HG02840 (cell line): ENCODE measurements at regions not wholly inside any gene's neighbourhood (a gene's known extent, or its start where the extent isn't known, plus 50 kb on each side); places are given as distances from the start of the nearest gene placed in this dataset.

ENCODE experiments used
- ATAC-seq: cut with Tn5 transposase; IDR thresholded peaks from one replicate; pipeline ENCODE4 v1.9.1; 2021; ENCODE audit warnings: mild to moderate bottlenecking, moderate library complexity, moderate number of reproducible peaks; ENCODE audit not compliant: unreplicated experiment, low FRiP score

DNA sequence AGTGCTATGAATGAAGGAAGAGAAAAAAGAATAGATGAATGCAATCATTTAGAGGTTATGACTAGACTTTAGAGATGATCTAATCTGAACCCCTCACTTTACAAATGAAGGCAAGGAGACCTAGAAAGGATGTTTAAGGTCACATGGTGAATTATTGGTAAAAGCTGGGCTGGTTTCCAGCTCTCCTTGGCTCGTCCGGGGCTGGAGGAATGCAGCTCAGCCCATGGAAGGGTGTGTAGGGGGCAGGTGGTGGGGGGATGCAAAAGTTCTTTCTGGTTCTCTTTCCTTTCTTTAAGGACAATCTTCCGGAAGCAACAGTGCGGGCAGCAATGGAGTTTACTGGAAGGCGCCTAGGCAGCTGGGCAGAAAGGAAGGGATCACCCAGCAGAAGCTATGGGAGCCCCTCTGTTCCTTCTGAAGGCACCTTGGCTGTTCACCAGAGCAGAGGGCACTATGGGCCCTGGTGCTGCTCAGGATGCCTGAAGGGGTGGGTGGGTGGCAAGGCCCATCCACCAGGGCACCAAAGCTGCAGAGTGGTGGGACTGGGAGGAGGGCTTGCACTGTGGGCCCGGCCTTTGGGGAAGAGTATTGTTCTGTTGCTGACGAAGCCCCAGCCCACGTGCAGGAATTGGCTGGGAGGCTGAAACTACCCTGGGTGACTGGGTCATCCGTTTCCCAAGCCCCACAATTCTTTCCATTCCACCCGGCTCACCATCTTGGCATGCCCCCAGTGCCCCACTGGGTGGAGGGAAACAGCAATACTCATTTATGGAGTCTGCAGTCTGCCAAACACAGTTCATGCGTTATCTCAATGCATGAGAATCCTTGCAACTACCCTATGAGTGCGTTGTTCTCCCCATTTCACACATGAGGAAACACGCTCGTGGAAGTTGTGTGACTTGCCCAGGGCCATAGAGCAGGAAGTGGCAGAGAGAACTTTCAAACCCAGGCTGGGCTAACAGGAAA, 78.2 kb downstream of the IRF2BPL start:
- ATAC-seq = no peak

DNA sequence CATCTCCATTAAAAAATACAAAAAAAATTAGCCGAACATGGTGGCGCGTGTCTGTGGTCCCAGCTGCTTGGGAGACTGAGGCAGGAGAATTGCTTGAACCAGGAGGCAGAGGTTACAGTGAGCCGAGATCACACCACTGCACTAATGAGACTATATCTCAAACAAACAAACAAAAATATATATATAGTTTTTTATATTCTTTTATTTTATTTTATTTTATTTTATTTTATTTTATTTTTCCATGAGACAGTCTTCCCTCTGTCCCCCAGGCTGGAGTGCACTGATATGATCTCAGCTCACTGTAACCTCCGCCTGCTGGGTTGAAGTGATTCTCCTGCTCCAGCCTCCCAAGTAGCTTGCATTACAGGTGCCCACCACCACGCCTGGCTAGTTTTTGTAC, 79.5 kb downstream of the IRF2BPL start:
- ATAC-seq = no peak

DNA sequence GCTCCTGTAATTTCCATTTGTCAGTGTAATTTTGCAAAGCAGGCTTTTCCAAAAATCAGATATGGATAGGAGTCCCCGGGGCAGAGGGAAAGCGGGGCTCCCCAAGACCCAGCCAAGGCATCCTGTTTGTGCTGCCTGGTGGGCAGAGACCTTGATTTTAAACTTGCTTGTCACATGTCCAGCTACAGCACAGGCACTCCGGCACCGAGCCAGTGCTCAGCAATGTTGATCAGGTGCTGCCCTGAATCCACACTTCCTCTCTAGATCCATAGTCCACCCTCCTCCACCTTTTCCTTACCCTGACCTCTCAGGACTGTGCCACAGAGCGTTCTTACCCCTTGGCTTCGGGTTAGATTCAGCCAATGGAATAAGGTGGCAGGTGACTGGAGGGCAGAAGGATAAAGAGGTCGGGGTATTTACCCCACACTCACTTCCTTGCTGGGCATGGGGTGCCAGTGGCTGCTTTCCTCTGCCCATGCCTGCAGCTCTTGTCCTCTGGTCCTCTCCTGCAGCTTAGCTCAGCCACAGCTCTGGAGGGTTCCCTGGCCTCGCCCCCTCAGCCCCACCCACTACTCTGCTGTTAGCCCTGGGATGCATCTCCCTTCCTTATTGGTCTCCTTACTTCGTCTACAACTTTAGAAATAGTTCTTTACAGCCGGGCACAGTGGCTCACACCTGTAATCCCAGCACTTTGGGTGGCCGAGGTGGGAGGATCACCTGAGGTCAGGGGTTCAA, 80.1 kb downstream of the IRF2BPL start:
- ATAC-seq = no peak

DNA sequence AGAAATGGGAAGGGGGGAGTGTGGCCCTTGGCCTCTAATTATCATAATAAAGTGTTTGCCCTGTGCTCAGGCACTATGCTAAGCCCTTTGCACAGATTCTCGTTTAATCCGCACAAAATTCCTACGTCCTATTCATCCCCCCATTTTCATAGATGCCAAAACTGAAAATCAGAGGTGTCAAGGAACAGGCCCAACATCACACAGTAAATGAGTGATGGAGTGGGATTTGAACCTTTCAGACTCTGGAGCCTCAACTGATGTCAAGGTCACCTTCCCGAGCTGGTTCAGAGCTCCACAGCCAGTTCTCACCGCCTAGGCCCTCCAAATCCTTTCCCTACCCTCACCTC, 80.7 kb downstream of the IRF2BPL start:
- ATAC-seq = no peak

DNA sequence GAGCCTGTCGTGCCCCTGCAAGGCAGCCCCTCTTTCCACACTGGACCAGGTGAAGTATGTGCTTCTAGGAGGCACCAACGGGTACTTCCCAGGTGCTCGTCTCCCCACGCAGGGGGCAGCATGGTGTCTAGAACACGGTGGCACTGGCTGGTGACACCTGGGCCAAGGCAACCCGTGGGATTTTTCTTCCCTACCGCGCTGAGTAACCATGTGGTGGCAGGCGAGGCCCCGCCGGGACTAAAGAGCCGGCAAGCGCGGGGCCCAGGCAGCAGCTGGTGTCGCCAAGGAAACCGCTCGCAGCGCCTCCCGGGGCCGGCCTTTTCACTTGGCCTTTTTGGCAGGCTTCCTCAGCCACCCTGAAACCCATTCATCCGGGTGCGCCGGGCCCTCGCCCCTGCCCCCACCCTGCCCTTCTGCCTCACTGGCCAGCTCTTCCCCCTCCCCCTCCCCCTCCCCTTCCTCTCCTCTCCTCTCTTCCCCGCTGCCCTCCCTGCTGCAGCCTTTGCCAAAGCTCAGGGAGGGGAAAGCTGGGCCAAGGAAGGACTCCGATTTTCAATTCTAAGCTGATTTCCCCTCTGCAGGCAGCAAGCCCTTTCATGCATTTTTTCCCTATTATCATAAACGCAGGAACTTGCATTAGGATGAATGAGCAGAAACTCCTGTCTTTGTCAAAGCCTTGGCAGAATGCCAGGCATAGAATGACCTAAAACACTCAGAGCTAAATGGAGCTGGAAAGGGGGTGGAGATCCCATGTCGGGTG, 81.2 kb downstream of the IRF2BPL start:
- peak; percentile 64 for ATAC-seq

DNA sequence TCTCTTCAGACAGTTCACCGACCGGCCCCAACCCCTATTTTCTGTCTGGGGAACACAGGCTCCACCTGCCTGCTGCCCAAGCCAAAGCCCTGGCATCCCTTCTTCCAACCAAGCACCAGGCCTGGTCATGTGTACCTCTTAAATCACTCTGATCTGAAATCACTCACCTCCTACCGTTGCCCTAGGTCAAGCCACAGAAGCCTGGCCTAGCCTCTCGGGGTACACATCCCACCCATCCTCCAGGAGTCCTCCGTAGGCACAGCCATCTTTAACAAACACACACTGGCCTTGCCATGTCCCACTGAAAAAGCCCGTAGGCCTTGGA, 81.8 kb downstream of the IRF2BPL start:
- ATAC-seq = no peak

DNA sequence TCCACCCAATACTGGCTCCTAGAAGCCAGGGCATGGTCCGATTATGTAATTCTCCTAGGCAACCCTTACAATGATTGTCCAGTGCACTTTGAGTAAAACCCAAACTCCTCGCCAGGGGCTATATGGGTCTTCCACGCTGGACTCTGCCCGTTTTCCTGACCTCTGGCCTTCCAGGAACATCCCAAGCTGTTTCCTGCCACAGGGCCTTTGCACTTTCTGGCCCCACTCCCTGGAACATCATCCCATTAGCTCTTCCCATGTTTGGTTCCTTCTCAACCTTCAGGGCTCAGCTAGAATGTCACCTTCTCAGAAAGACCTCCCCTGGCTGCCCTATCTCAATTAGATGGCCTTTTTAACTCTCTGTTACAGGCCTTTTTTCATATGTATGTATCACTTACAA, 85.4 kb downstream of the IRF2BPL start:
- no peak for ATAC-seq

DNA sequence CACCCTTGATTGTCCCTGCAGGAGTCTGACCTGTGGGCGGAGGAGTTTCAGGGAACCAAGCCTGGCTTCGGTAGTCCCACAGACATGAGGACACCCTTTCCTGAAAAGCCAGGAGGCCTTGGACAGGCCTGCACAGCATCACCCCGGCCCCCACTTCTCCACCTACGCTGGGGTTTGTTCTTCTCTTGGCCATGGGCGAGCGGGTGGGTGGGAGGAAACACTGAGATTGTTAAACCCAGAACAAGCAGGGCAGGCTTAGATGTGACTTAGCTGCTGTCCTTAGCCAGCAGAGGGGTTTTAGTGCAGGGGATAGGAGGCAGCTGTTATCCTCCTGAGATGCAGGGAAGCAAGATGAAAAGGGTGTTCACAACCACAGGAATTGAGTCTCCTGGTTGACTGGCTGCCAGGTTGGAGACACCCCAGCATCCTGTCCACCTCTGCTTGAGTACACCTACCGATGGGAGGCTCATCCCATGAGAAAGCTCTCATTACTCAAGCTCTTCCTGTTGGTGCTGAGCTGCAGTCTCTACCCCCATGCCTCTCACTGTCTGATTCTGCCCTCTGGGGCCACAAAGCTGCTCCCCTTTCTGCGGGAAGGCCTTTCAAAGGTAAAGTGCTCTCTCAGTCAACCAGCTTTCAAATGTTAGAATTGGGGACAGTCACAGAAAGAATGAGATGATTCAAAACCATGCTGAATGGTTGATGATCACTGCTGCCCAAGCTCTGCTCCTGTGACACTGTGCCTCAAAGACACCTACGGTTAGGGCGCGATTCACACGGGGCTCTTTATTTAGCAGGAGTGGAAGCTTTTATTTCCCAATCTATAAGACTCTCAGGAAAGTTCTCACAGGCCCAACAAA, 86.3 kb downstream of the IRF2BPL start:
- no peak for ATAC-seq

DNA sequence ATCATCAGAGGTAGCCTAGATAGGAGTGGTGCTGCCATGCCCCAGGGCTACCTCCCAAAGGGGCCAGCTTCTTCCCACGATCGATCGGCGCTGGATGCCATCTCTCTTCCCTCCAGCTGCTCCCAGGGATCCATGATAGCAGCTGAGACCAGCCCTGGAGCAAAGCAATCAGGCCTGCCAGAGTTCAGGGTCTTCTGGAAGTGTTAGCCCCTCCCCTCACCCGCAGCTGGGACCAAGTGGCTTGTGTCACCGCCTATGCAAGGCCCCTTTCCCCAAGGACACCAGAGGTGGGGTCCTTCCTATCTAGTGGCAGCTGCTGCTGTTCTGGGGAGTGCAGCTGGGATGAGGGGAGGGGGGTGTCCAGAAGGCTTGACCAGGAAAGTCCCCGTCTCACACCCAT, 87.0 kb downstream of the IRF2BPL start:
- ATAC-seq = no peak

DNA sequence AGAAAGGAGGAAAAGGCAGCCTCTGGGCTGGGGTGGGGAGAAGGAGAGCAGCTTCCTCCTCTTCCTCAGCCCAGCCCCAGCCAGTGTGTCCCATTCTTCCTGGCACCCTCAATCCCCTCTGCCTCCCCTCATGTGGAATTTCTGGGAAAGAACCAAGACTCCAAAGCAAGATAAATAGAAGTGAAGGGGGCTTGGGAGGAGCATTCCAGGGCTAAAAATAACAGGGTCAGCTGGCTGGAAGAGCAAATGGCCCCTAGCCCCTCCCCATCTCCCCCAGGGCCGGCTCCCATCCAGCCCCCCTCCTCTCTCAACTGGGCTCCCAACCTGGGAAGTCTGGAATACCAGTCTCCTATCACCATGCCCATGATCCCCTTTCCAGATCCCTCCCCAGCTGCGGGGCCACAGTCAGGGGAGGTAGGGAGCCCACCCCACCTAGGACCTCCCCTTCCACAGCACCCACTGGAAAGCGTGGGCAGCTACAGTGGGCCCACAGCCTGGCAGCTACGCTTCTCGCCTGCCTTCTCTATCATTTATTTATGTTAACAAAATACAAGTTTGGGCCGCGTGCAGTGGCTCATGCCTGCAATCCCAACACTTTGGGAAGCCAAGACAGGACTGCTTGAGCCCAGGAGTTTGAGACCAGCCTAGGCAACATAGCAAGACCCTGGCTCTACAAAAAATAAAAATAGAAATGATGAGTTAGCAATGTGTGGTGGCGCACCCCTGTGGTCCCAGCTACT, 88.3 kb downstream of the IRF2BPL start:
- ATAC-seq = no peak

DNA sequence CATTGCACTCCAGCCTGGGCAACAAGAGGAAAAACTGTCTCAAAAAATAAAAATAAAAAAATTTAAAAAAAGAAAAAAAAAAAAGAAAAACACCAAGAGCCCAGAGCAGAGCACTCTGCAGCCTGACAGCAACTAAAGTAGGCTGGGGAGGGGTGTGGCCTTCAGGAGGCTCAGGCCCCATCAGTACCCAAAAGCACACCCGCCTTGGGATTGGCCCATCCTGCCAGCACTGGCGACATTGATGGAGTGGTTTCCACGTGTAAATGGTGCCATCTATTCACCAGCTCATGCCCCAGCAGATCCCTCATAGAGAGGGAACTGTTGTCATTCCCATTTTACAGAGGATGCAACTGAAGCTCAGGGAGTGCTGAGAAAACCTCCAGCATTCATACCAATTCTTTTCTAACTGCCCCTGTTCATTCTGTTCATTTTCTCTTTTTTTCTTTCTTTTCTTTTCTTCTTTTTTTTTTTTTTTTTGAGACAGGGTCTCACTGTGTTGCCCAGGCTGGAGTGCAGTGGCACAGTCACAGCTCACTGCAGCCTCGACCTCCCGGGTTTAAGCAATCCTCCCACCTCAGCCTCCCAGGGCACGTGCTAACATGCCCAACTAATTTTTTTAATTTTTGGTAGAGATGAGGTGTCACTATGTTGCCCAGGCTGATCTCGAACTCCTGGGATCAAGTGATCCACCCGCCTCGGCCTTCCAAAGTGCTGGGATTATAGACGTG, 89.3 kb downstream of the IRF2BPL start:
- no peak for ATAC-seq

DNA sequence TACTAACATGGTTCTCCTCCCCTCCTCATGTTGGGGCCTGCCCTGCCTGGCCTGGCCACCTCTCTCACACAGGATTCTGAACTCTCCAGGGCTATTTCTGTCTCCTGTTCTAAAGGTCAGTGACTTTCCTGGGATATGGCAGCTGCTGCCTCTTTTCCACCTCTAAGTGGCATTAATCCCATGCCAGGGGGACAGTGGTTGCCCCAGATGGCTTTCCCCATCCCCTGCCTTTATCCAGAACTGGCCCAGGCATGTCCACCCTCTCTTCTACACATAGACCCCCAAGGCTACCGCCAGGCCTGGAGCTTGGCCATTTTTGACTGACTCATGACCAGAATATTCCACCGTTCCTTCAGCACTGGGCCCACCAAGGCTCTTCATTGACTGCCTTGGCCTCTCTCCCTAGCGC, 90.4 kb downstream of the IRF2BPL start:
- no peak for ATAC-seq

DNA sequence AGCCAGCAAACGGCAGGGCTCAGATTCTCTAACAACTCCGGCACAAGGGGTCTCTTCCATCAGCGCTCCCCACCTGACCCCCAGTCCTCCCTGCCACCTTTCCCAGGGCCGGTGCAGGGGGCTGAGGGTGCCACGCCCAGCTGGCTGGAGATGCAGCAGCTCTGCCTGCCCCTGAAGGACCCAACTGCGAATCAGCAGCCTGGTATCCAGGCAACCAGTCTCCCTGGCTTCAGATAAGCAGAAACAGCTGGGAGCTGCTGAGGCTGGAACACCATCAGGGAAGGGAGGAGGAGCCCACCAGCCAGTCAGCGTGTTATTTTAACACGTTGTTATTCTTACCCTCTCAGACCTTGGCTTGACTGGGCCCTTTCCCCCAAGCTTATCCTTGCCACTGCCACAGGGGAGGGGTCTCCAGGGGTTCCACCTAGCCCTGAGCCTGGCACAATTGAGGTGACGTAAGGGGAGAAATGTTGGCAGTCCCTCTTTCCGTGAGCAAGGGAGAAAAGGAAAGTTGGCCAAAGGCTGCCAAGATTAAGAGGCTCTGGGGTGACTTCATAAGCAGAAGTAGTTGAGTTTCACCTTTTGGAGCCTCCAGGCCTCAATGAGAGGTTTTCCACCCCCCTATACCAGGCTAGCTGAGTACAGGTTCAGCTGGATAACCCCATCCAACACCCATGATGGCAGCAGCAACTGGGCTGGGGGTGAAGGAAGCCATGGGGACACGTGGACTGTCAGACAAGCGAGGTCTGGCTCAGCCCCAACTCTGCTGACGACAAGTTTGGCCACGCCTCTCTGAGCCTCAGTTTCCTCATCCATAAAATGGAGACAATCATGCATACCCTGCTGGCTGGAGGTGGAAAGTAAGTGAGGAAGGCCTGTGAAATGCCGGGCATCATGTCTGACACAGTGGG, 91.1 kb downstream of the IRF2BPL start:
- ATAC-seq = no peak

DNA sequence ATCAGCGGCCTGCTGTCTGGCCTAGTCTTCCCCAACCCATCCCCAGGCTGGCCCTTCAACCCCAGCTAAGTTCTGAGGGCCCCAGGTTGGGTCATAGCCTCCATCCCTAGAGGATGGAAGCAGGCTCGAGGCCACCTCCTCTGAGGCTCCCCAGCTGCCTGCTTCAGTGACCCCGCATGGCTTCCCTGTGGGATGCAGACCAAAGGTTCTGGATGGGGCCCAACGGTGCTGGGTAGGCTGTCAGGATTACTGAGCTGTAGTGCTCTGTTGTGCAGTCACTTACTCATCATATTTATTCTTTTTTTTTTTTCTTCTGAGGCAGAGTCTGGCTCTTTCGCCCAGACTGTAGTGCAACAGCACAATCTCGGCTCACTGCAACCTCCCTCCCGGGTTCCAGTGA, 92.0 kb downstream of the IRF2BPL start:
- ATAC-seq = no peak

DNA sequence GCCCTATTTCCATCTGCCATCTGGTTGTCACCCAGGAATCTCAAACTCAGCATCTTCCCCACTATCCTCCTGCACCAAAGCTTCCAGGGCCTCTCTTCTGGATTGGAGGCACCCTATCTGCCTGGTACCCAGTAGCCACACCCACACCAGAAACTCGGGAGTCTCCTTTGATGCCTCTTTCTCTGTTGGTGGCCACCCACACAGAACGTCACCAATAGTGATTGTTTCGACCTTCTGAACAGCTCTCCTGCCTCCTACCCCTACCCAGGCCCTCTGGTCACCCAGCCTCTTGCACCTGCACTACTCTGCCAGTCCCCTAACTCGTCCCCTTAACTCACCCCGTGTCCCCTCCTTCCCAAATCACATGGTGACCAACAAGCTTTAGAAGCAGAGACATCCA, 95.0 kb downstream of the IRF2BPL start:
- no peak for ATAC-seq

DNA sequence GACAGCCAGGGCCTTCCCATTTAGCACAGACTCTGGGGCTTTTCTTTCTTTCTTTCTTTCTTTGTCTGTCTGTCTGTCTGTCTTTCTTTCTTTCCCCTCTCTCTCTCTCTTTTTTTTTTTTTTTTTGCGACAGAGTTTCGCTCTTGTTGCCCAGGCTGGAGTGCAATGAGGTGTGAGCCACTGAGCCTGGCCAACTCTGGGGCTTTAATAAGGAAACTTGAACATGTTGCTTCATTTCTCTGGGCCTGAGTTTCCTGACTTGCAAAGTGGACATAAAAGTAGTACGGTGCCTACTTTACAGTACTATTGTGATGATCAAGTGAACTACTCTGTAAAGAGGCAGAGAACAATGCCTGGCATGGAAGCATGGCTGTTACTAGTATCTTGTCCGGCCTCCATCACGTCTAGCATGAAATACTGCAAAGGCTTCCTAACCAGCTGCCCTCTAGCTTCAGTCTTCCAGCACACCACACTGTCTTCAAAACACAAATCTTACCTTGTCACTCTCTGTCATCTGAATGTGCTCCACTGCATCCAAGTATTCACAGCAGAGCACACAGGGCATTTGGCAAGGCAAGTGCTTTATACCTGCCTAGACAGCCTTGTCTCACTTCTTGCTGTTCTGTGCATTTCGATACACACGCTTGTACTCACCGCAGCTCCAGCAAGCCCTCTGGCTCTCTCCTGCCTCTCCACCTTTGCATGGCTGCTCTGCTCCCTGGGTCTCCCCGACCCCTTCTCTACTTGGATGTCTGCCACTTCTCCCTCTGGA, 96.7 kb downstream of the IRF2BPL start:
- ATAC-seq = no peak

DNA sequence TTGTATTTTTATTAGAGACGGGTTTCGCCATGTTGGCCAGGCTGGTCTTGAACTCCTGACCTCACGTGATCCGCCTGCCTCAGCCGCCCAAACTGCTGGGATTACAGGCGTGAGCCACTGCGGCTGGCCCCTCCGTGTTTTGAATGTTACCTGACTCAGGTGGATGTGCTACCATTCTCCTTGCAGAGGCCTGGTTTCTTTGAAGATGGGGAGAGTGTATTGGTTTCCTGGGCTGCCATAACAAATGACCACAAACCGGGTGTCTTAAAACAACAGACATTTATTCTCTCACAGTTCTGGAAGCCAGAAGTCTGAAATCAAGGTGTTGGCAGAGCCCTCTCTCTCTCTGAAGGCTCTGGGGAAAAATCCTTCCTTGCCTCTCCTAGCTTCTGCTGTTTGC, 98.0 kb downstream of the IRF2BPL start:
- no peak for ATAC-seq
